HS-27A (cell line): ENCODE measurements at regions not wholly inside any gene's neighbourhood (a gene's known extent, or its start where the extent isn't known, plus 50 kb on each side); places are given as distances from the start of the nearest gene placed in this dataset.

ENCODE experiments used
- DNase-seq: peaks from one replicate; pipeline ENCODE4 v3.0.0-alpha.2; 2012; ENCODE audit warnings: low read depth, missing footprints

GRCh38 chr6:71123051-71123450 is 165.6 kb upstream of the OGFRL1 start:
- no peak for DNase-seq

DNA sequence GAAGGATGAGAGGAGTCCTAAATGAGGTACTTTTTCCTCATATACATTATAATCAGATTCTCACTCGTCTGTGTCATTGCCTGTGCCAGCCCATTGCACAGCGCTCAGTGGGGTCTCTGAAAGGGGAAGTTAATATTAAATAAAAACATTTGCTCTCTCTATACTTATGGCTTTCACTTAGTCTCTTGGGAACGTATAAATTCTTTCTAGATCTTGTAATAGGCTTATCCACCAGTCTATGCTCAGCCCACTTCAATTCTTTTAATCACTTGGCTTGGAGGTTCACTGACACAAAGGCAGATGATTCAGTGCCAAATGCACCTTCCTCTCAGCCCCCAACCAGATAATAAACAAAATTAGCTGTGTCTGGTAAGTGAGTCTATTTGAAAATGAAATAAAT is 164.3 kb upstream of the OGFRL1 start:
- no peak for DNase-seq

GRCh38 chr6:71125216-71125615 is 163.4 kb upstream of the OGFRL1 start:
- DNase-seq, result no peak

DNA sequence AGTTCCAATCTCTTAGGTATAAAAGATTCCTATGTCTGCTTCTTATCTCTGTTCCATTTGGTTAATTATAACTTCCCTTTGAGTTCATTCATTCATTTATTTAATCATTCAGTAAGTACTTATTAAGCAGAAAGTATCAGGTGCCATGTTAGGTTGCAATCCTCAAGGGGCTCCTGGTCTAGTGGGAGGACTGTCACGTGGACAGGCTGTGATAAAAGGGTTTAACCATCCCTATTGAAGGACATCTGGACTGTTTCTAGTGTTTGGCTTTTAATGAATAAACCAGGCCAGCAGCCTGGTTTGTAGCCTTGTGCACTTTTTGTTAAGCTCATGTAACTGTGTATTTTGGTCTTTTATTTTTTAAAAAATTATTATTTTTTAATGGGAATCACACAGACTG is 162.1 kb upstream of the OGFRL1 start:
- DNase-seq, result no peak

DNA sequence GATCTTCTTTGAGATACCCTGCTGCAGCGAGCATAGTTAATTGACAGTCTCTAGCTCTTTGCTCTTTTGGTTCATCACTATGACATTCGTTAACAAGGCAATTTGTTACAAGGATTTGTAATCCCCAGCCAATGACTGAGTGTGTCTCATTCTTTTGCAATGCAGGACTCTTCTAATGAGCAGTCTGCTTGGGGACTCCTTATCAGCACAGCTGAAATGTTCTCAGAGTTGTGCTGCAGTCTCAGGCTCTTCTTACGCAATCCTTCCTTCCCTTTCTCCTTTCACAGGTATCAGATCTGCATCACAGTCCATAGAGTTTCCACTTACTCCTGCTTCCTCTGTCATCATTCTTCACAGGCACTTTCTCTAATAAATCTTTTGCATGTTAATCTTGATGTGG is 161.2 kb upstream of the OGFRL1 start:
- DNase-seq, result no peak

DNA sequence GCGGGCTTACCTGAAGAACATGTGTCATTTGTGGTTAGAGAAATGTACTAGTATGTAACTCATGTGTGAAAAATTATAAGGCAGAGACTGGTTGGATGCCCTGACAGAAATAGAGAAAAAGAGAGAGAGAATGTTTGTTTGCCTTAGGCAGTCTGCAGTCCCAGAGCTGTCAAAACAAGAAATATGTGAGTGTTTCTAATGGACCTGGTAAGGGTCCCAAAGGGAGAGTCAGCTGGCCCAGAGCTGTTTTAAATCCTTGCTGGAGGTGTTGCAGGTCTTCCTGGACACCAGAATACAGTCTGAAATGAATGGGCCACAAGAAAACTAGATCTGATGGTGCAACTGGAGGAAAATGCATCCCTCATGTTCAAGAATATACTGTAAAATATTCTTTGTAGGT is 158.3 kb upstream of the OGFRL1 start:
- DNase-seq, result no peak

DNA sequence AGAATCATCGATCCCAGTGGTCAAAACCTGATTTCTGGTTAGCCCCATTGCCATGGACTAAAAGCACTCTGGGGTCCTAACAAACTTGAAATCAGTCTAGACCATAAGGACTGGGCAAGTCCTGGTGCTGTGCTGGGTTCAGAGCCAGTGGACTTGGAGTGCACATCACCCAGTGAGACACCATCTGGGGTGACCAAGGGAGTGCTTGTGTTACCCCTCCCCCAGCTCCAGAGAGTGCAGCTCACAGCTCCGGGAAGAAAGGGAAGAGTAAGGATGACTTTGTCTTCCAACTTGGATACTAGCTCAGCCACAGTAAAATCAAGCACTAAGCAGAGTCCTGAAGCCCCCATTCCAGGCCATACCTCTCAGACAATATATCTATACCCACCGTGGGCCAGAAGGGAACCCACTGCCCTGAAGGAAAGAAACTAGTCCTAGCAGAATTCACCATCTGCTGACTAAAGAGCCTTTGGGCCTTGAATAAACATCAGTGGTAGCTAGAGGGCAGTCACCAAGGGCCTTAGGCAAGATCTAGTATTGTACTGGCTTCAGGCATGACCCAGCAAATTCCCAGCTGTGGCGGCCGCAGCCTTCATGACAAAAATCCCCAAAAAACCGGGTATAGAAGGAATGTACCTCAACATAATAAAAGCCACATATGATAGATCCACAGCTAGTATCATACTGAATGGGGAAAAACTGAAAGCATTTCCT is 153.5 kb upstream of the OGFRL1 start:
- no peak for DNase-seq

DNA sequence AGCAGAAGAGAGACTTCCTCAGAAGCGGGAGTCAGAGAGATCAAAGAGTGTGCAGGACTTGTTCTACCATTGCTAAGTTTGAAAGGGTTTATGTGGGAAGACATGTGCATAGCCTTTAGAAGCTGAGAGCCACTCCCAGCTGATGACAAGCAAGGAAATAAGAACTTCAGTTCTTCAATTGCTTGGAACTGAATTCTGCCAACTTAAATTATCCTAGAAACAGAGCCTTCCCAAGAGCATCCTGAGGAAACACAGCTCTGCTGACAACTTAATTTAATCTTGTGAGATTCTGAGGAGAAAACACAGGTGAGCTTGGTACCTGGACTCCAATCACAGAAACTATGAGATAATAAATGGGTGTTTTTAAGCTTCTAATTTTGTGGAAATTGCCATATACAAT is 150.6 kb upstream of the OGFRL1 start:
- DNase-seq, result no peak

DNA sequence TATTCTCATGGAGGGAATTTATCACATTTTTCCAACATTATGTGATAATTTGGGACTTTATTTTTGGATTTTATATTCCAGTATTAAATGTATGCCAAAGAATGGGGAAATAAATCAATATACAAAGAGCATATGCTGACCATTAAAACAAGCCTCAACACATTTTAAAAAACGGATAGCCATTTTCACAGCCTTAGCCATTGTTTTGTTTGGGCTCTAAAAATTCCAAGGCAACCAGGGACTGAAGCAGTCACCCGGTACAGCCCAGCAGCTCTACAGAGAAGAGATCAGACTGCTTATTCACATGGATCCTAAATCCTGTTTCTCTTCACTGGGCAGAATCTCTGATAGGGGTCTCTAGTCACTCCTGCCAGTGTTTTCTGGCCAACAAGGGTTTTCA is 150.2 kb upstream of the OGFRL1 start:
- no peak for DNase-seq

DNA sequence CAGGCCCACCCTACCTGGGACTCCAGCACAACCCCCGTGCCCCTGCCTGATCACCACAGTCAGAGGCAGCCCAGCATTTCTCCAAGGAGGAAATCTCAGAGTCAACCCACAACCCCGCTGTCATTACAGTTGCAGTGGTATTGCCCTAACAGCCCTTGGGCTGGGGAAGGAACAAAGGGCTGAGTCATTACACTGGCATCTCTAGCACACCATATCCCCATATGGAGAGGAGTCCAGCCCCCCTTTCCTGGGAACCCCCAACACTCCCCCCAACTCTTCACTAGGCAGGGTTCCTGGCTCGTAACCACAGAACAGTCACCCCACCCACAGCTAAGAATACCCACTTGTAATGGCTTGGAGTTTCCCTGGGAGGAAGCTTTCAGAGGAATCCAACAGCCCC is 149.4 kb upstream of the OGFRL1 start:
- peak; percentile 27 for DNase-seq

GRCh38 chr6:71153755-71154325 is 134.8 kb upstream of the OGFRL1 start:
- no peak for DNase-seq

DNA sequence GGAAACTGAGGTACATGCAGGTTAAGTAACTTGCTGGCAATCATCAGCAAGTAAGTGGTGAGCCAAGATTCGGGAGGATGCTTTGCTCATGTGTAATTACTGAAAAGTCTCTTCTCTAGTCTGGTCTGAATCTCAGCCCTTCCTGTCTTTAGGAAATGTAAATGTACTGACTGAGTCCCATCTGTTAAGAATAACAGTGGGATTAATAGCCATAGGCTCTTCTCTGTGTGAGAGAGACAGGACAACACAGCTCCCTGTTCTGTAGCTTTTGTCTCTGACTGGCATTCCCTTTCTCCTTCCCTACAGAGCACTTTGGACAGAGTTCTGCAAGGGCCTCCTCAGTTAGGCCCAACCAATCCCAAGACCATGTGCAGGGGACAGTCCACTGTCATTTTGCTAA is 131.3 kb upstream of the OGFRL1 start:
- no peak for DNase-seq

- DNase-seq, result no peak
These were observed 123.7 kb upstream of the OGFRL1 start for GRCh38 chr6:71164890-71165289.

- DNase-seq, result no peak
These were observed 120.3 kb upstream of the OGFRL1 start for GRCh38 chr6:71168233-71168765.

DNA sequence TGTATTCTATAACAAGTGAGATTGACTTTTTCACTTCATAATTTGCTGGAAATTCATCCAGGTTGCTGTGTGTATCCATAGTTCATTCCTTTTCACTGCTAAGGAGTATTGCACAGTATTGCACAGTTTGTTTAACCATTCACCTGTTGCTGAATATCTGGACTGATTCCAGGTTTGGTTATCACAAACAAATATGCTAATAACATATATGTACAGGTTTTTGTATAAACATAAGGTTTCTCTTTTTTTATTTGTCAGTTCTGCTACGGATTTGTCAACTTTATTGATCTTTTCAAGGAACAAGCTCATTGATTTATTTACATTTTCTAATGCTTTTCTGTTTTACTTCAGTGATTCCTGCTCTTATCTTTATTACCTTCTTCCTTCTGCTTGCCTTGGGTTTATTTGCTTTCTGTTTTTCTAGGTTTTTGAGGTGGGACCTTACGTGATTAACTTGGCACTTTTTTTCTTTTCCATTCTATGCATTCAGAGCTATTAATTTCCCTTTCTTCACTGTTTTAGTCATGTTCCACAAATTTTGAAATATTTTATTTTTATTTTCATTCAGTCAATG is 117.0 kb upstream of the OGFRL1 start:
- no peak for DNase-seq

- DNase-seq, result no peak
These were observed 109.2 kb upstream of the OGFRL1 start for GRCh38 chr6:71179249-71179885.

GRCh38 chr6:71181565-71181964 is 107.0 kb upstream of the OGFRL1 start:
- peak; percentile 63 for DNase-seq

GRCh38 chr6:71187141-71187540 is 101.5 kb upstream of the OGFRL1 start:
- no peak for DNase-seq

- no peak for DNase-seq
These were observed 97.8 kb upstream of the OGFRL1 start for GRCh38 chr6:71190809-71191208.

- DNase-seq, result no peak
These were observed 93.9 kb upstream of the OGFRL1 start for GRCh38 chr6:71194724-71195123.

DNA sequence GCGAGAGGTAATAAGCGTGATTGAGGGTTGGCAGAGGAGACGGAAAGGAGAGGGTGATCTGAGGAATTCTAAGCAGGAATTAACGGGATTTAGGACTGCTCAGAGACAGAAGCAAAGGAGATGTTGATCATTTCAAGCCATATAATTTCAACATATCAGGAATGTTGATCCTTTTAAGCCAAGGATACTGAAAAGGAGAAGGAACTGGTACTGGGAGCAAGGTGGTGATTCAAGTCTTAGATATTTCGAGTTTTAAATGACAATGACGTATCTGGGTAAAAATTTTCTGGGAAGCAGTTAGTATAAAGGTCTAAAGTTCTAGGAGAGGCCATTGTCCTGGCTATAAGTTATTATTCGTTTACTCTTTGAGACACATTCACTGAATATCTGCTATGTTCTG is 91.3 kb upstream of the OGFRL1 start:
- DNase-seq, result no peak

DNA sequence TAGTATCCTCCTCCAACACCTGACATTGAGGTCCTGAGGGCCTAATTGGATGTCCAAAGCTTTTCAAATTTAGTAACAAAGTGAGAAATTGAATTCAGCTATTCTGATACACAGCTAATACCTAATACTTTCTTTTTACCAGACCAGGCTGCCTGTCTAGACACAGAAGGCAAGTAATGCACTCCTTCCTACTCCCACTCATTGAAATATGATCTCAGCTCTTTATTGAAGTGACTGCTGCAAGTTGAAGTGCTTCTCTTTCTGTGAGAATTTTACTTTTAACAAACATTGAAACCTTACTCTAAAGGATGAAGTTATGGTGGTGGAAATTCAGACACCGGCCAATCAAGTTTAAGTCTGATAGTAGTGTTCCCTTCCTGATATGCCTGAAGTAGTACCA is 90.8 kb upstream of the OGFRL1 start:
- no peak for DNase-seq

DNA sequence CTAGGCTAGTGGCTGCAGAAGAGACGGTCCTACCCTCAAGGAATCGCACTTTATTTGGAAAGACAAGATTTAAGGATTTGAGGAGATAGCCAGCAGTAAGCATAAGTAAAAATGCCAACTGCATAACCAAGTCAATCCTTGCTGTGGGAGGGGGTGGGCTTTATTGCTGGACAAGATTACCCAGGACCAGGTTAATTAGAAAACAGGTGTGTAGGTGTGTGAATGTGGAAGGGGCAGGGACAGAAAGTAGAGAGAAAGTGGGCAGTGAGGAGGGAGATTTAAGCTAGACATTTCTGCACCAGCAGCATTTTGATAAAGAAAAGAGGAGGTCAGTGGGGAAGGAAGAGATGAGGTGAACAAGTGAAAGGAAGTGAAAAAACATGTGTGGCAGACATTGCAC is 89.7 kb upstream of the OGFRL1 start:
- DNase-seq, result no peak
